NB4 (cell line): ENCODE measurements at regions not wholly inside any gene's neighbourhood (a gene's known extent, or its start where the extent isn't known, plus 50 kb on each side); places are given as distances from the start of the nearest gene placed in this dataset.

ENCODE experiments used
- DNase-seq: peaks from one replicate; pipeline ENCODE4 v3.0.0; 2010; ENCODE audit warnings: low read depth
- H3K4me3 ChIP-seq: one replicate; pipeline ENCODE4 v1.5.1; 2011; ENCODE audit warnings: mild to moderate bottlenecking, low read depth, low read length, moderate library complexity
- CTCF ChIP-seq: IDR thresholded peaks from one replicate; pipeline ENCODE4 v1.5.1; 2012; ENCODE audit warnings: low read depth, low read length
- MAX ChIP-seq: IDR thresholded peaks from 2 replicates; pipeline ENCODE4 v1.6.1; 2011; ENCODE audit warnings: low read depth, low read length
- MYC ChIP-seq: IDR thresholded peaks from 2 replicates; pipeline ENCODE4 v1.6.1; 2011; ENCODE audit warnings: low read depth, low read length
- POLR2A ChIP-seq: IDR thresholded peaks from 2 replicates; pipeline ENCODE4 v1.6.1; 2011; ENCODE audit warnings: mild to moderate bottlenecking; ENCODE audit not compliant: insufficient read length; ENCODE audit errors: extremely low read depth

GRCh38 chr14:89007906-89008305 is 183.5 kb downstream of the TTC8 start:
- no peak overlapping the region for H3K4me3 ChIP-seq
- TF ChIP-seq POLR2A (no peak), CTCF (no peak), MYC (no peak), MAX (no peak)
- no peak for DNase-seq

GRCh38 chr14:89011355-89012281 is 187.2 kb downstream of the TTC8 start:
- DNase-seq = no peak
- no peak overlapping the region for H3K4me3 ChIP-seq
- no peak for TF ChIP-seq CTCF
- no peak for TF ChIP-seq MYC
- no peak for TF ChIP-seq POLR2A
- no peak for TF ChIP-seq MAX

- TF ChIP-seq POLR2A (no peak), CTCF (no peak), MYC (no peak), MAX (no peak)
- DNase-seq = no peak
- H3K4me3 ChIP-seq = no peak overlapping the region
Measured at GRCh38 chr14:89012282-89013097, 188.0 kb downstream of the TTC8 start.

- no peak for TF ChIP-seq POLR2A
- TF ChIP-seq MYC = no peak
- TF ChIP-seq CTCF = no peak
- no peak for TF ChIP-seq MAX
- peak; percentile 41 for DNase-seq
- H3K4me3 ChIP-seq = no peak overlapping the region
Measured at GRCh38 chr14:89013098-89013504, 188.7 kb downstream of the TTC8 start.

GRCh38 chr14:89013698-89014568 is 189.5 kb downstream of the TTC8 start:
- TF ChIP-seq MYC = no peak
- TF ChIP-seq CTCF = no peak
- no peak for TF ChIP-seq POLR2A
- TF ChIP-seq MAX = no peak
- DNase-seq = no peak
- no peak overlapping the region for H3K4me3 ChIP-seq
